HepG2 (cell line): ENCODE measurements at regions not wholly inside any gene's neighbourhood (a gene's known extent, or its start where the extent isn't known, plus 50 kb on each side); places are given as distances from the start of the nearest gene placed in this dataset.

Source experiments
- ARHGAP35 ChIP-seq: sonication (generic); formaldehyde crosslinking; IDR thresholded peaks from 2 replicates; pipeline ENCODE4 v1.9.0; 2022; ENCODE audit warnings: mild to moderate bottlenecking, inconsistent platforms, moderate library complexity, missing genetic modification reagents, borderline replicate concordance
- ELK4 ChIP-seq: sonication (generic); formaldehyde crosslinking; IDR thresholded peaks from 2 replicates; pipeline ENCODE4 v1.9.0; 2021; ENCODE audit warnings: missing genetic modification reagents, borderline replicate concordance
- KIAA2018 ChIP-seq: sonication (generic); formaldehyde crosslinking; IDR thresholded peaks from 2 replicates; pipeline ENCODE4 v1.5.0; 2020; ENCODE audit warnings: mild to moderate bottlenecking, missing genetic modification reagents, borderline replicate concordance
- KLF16 ChIP-seq, 2 experiments: sonication (generic) in 1 of 2; formaldehyde crosslinking in 1 of 2; IDR thresholded peaks; 2 replicates each; pipeline versions ENCODE4 v1.6.1 to v1.8.0; 2016 to 2023; ENCODE audit warnings: missing genetic modification reagents in 2 of 2, missing compliant biosample characterization in 1 of 2
- NFIC ChIP-seq: IDR thresholded peaks from 2 replicates; pipeline ENCODE4 v1.6.1; 2012; ENCODE audit warnings: mild to moderate bottlenecking, low read length, inconsistent platforms
- POGZ ChIP-seq: sonication (generic); formaldehyde crosslinking; IDR thresholded peaks from 2 replicates; pipeline ENCODE4 v1.4.0; 2020; ENCODE audit warnings: mild to moderate bottlenecking, missing genetic modification reagents
- POLR2AphosphoS5 ChIP-seq: IDR thresholded peaks from 2 replicates; pipeline ENCODE4 v1.6.1; 2012; ENCODE audit warnings: low read depth, low read length
- PTBP1 ChIP-seq: fragments of 200-400 bp; formaldehyde crosslinking; IDR thresholded peaks from 2 replicates; pipeline ENCODE4 v1.6.1; 2018; ENCODE audit warnings: low read length, low read depth; ENCODE audit not compliant: poor library complexity, severe bottlenecking
- THYN1 ChIP-seq: sonication (generic); formaldehyde crosslinking; IDR thresholded peaks from 2 replicates; pipeline ENCODE4 v1.8.1; 2023; ENCODE audit warnings: low read depth, mild to moderate bottlenecking, moderate library complexity, missing genetic modification reagents, borderline replicate concordance
- ZBTB14 ChIP-seq: sonication (generic); formaldehyde crosslinking; IDR thresholded peaks from 2 replicates; pipeline ENCODE4 v1.4.0; 2020; ENCODE audit warnings: missing genetic modification reagents
- ZNF138 ChIP-seq: sonication (generic); formaldehyde crosslinking; IDR thresholded peaks from 2 replicates; pipeline ENCODE4 v1.5.0; 2020; ENCODE audit warnings: mild to moderate bottlenecking, low read depth, missing genetic modification reagents
- ZNF18 ChIP-seq: sonication (generic); formaldehyde crosslinking; IDR thresholded peaks from 2 replicates; pipeline ENCODE4 v1.8.0; 2022; ENCODE audit warnings: mild to moderate bottlenecking, missing genetic modification reagents; ENCODE audit not compliant: insufficient replicate concordance
- ZNF251 ChIP-seq: sonication (generic); formaldehyde crosslinking; IDR thresholded peaks from 2 replicates; pipeline ENCODE4 v1.9.0; 2021; ENCODE audit warnings: mild to moderate bottlenecking, missing genetic modification reagents
- ZSCAN21 ChIP-seq: sonication (generic); formaldehyde crosslinking; IDR thresholded peaks from 2 replicates; pipeline ENCODE4 v1.8.0; 2022; ENCODE audit warnings: mild to moderate bottlenecking, missing genetic modification reagents, moderate library complexity, borderline replicate concordance

GRCh38 chr3:152048831-152049230 lies 175.4 kb downstream of the SUCNR1 start (continued):
- TF ChIP-seq KIAA2018 (CRISPR knock-in tag), result no peak
- TF ChIP-seq ZNF138, result no peak
- no peak for TF ChIP-seq ZNF18 (CRISPR knock-in tag)
- TF ChIP-seq PTBP1, result no peak
- TF ChIP-seq ZBTB14 (CRISPR knock-in tag), result no peak
- no peak for TF ChIP-seq ARHGAP35 (CRISPR knock-in tag)
- TF ChIP-seq ZNF251 (CRISPR knock-in tag), result no peak
- TF ChIP-seq KLF16 (CRISPR knock-in tag; IDR thresholded peaks at IDR 0.05), result no peak
- TF ChIP-seq POGZ (CRISPR knock-in tag), result no peak
- no peak for TF ChIP-seq POLR2AphosphoS5
- no peak for TF ChIP-seq ELK4 (CRISPR knock-in tag)
- no peak for TF ChIP-seq THYN1 (CRISPR knock-in tag)
- TF ChIP-seq ZSCAN21 (CRISPR knock-in tag), result no peak
- TF ChIP-seq NFIC, result no peak
